ENCODE measurements at regions not wholly inside any gene's neighbourhood (a gene's known extent, or its start where the extent isn't known, plus 50 kb on each side); places are given as distances from the start of the nearest gene placed in this dataset.

- no TSS peak for BruUV-seq (replicated peaks)
- intact Hi-C loops (cut with micrococcal nuclease; ENCODE audit: unreplicated experiment) = no loop called here
- Mint-ChIP-seq H3K36me3 (ENCODE audit: insufficient read depth, unreplicated experiment) (no peaks in the 10 kb centered on the region), H3K4me1 (ENCODE audit: low read depth, unreplicated experiment) (no peaks in the 10 kb centered on the region), H3K27me3 (ENCODE audit: unreplicated experiment) (peaks cover 56% of the 10 kb centered on the region), H3K9me3 (ENCODE audit: low read depth, unreplicated experiment) (no peaks in the 10 kb centered on the region), H3K27ac (ENCODE audit: unreplicated experiment) (no peak overlapping the region), H3K4me3 (ENCODE audit: low read depth, unreplicated experiment) (no peak overlapping the region)
- TF ChIP-seq CTCF (IDR thresholded peaks at IDR 0.05; ENCODE audit: unreplicated experiment) = no peak
- CTCF ChIA-PET = interaction anchor here (0.5 kb wide), 1 partner anchor 70 kb away, joined by 3 read pairs; no protein-coding TSS in a partner anchor
- DNase-seq = no peak
These were observed 66.4 kb upstream of the GALNT2 start for GRCh38 chr1:230000493-230001184.

DNA sequence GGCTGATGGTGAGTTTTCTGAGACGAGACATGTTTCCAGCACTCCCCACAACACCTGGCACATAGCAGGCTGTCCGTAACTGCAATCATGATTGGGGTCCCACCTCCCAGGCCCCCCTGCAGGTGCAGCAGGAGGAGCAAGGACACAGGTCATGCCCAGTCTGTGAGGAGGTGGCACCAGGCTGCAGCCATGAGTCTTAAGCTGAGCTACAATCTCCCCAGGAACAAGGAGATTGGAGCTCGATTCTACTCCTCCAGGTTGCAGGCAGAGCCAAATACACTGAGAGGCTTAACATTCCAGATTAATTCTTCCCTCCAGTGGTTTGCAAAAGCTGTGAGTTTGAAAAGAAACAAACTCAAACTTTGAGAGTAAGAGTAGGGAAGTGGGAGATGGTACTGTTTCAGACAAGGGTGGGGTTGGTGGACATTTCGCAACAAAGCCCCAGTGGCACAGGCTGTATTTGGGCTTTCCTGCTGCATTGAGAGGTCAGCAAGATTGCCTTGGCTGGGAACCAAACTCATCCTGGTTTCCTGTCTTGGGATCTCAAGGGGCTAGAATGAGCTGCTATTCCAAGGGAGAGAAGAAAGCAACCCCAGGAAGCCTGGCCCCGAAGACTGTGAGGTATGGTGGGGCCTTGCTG lies 64.8 kb upstream of the GALNT2 start:
- peaks cover 73% of the 10 kb centered on the region for H3K27me3 Mint-ChIP-seq (ENCODE audit: unreplicated experiment)
- no TSS peak for BruUV-seq (replicated peaks)
- no peak for TF ChIP-seq CTCF (IDR thresholded peaks at IDR 0.05; ENCODE audit: unreplicated experiment)
- no peaks in the 10 kb centered on the region for H3K4me1 Mint-ChIP-seq (ENCODE audit: low read depth, unreplicated experiment)
- H3K9me3 Mint-ChIP-seq (ENCODE audit: low read depth, unreplicated experiment) = no peaks in the 10 kb centered on the region
- H3K27ac Mint-ChIP-seq (ENCODE audit: unreplicated experiment) = no peak overlapping the region
- intact Hi-C loops (cut with micrococcal nuclease; ENCODE audit: unreplicated experiment) = no loop called here
- no peak overlapping the region for H3K4me3 Mint-ChIP-seq (ENCODE audit: low read depth, unreplicated experiment)
- no peaks in the 10 kb centered on the region for H3K36me3 Mint-ChIP-seq (ENCODE audit: insufficient read depth, unreplicated experiment)
- DNase-seq = no peak
- CTCF ChIA-PET = no interaction called here

DNA sequence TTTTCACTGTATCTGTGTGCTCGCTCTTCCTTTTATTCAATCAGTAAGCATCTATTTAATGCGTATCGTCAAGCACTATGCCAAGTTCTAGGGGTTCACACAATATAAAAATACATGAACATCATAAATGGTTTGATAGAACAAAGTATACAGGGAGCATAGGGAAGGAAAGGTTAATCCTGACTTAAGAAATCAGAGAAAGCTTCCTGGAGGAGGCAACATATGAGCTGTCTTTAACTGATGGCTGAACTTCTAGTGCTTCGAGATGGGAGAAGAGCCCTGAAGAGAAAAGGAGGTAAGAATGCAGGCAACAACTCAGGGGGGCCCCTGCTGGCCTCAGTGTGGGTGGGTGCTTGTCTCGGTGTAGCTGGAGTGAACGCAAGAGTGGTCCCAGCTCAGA lies 63.6 kb upstream of the GALNT2 start:
- TF ChIP-seq CTCF (IDR thresholded peaks at IDR 0.05; ENCODE audit: unreplicated experiment) = no peak
- CTCF ChIA-PET = interaction anchor here (1.1 to 1.6 kb wide), 2 partner anchors 14 to 263 kb away, joined by 3 to 4 read pairs; no protein-coding TSS in a partner anchor
- Mint-ChIP-seq H3K4me3 (ENCODE audit: low read depth, unreplicated experiment) (no peak overlapping the region), H3K27me3 (ENCODE audit: unreplicated experiment) (peaks cover 84% of the 10 kb centered on the region), H3K9me3 (ENCODE audit: low read depth, unreplicated experiment) (no peaks in the 10 kb centered on the region), H3K27ac (ENCODE audit: unreplicated experiment) (no peak overlapping the region), H3K36me3 (ENCODE audit: insufficient read depth, unreplicated experiment) (no peaks in the 10 kb centered on the region), H3K4me1 (ENCODE audit: low read depth, unreplicated experiment) (no peaks in the 10 kb centered on the region)
- no TSS peak for BruUV-seq (replicated peaks)
- no peak for DNase-seq
- intact Hi-C loops (cut with micrococcal nuclease; ENCODE audit: unreplicated experiment) = no loop called here

GRCh38 chr1:230005040-230005439 lies 62.0 kb upstream of the GALNT2 start:
- no peak for DNase-seq
- TF ChIP-seq CTCF (IDR thresholded peaks at IDR 0.05; ENCODE audit: unreplicated experiment) = no peak
- Mint-ChIP-seq H3K27ac (ENCODE audit: unreplicated experiment) (no peak overlapping the region), H3K36me3 (ENCODE audit: insufficient read depth, unreplicated experiment) (no peaks in the 10 kb centered on the region), H3K4me3 (ENCODE audit: low read depth, unreplicated experiment) (no peak overlapping the region), H3K27me3 (ENCODE audit: unreplicated experiment) (peaks cover 91% of the 10 kb centered on the region), H3K4me1 (ENCODE audit: low read depth, unreplicated experiment) (no peaks in the 10 kb centered on the region), H3K9me3 (ENCODE audit: low read depth, unreplicated experiment) (no peaks in the 10 kb centered on the region)
- no TSS peak for BruUV-seq (replicated peaks)
- CTCF ChIA-PET = interaction anchor here (1.6 kb wide), 1 partner anchor 15 kb away, joined by 4 read pairs; no protein-coding TSS in a partner anchor
- intact Hi-C loops (cut with micrococcal nuclease; ENCODE audit: unreplicated experiment) = no loop called here

Data from Calu3 (cell line).